ENCODE measurements at regions not wholly inside any gene's neighbourhood (a gene's known extent, or its start where the extent isn't known, plus 50 kb on each side); places are given as distances from the start of the nearest gene placed in this dataset.
"Not testable (repeated sequence)": the region's sequence is repeated elsewhere in the genome, so short reads cannot be mapped to it uniquely, and the experiment has no call there.

DNA sequence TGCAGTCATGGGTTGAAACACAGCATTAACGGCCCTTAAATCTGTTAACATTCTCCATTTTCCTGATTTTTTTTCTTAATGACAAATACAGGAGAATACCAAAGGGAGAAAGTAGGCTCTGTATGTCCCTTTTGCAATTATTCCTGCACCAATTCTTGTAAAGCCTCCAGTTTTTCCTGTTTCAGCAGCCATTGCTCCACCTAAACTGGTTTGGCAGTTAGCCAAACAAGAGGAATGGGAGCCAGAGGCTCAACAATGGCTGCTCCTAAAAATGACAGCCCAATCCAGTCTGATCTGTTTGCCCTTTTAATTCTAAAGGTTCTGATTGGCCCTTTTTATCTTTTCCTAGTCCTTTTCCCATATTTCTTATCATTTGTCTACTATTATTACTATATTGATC is 284.2 kb upstream of the SGK1 start:
- no peak for DNase-seq

- no peak for DNase-seq
Observed at GRCh38 chr6:134600671-134601070, 282.8 kb upstream of the SGK1 start.

GRCh38 chr6:134599079-134599478 is 281.2 kb upstream of the SGK1 start:
- DNase-seq = no peak

DNA sequence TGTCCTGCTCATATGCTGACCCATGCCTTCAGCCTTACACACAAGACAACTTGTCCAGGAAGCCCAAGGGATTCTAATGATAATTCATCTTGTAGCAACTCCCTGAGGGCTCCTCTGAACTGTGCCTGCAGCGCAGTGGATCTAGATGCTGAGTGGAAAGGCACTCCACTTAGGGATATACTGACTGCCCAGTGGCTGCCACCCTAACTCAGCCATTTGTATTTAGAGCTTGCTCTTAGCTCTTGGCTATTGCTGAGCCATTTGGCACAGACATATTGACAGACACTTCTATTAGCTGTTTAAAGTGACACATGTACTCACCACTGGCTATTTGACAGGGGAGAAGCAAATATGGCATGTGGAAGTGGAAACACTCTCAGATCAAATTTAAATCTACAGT is 278.3 kb upstream of the SGK1 start:
- DNase-seq = no peak

DNA sequence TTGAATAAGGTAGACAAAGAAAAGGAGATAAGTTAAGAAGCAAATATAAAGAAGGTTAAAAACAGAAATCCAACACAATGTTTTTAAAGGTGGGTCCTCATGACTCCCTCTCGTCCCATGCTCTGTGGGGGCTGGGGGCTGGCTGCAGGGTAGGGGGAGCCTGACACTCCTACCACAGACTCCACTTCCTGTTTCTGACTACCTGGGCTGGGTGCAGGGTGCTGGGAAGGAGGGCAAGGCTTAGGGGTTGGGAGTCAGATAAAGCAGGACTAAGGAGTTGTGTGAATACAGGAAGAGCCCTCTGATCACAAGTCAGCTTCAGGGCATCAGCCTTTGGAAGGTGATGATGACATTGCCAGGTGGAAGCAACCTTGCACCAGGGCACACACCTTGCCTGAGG is 277.0 kb upstream of the SGK1 start:
- DNase-seq = no peak

- DNase-seq = no peak
Observed at GRCh38 chr6:134593887-134594286, 276.0 kb upstream of the SGK1 start.

- no peak for DNase-seq
Observed at GRCh38 chr6:134593442-134593841, 275.5 kb upstream of the SGK1 start.

DNA sequence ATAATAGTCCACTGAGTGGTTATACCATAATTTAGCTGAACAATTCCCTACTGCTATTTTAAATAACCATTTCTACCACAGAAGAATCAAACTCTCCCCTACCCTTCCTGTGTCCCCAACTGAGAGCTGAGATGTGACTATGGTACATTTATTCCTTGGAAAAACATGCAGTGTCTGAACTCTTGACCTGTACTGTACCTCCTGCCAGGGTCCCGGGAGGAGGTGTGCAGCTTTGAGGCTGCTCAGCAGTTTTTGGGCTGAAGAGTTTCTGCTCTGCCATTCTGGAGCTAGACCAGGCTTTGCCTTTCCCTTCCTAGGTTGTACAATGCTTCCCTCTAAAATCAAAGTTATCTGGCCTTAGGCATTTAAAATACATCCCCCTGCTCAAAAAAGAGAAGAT is 275.1 kb upstream of the SGK1 start:
- DNase-seq = no peak

DNA sequence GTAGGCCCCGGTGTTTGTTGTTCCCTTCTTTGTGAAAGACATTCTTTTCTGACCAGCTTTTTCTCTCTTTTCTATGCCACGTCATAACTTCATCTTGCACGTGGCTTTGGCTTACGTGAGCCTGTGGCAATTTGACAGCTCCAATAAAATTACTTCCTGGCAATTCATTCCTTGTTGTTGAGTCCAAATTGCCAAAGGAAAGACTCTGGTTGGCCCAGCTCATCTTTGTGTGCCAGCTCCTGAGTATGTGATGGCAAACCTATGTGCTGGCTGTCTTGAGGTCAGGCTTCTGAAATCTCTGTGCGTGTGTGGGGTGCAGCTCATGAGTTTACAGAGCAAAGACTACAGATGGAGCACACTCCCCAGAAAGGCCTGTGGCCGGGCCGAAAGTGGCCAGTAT is 272.5 kb upstream of the SGK1 start:
- no peak for DNase-seq

DNA sequence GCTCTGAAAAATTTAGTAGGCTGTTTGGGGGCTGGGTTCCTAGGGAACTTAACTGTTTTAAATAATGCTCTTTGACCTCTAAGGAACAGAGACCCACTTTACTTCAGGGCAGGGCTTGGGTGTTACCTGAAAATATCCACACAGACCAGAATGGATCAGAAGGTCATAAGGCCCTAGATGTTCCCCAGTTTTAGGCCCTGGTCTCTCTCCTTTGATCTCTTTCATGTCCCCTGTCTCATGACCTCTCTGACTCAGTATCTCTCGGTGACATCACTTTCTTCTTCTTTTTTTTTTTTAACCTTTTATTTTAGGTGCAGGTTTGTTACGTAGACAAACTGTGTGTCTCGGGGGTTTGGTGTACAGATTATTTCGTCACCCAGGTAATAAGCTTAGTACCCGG is 272.1 kb upstream of the SGK1 start:
- no peak for DNase-seq

GRCh38 chr6:134589512-134589911 is 271.6 kb upstream of the SGK1 start:
- no peak for DNase-seq

DNA sequence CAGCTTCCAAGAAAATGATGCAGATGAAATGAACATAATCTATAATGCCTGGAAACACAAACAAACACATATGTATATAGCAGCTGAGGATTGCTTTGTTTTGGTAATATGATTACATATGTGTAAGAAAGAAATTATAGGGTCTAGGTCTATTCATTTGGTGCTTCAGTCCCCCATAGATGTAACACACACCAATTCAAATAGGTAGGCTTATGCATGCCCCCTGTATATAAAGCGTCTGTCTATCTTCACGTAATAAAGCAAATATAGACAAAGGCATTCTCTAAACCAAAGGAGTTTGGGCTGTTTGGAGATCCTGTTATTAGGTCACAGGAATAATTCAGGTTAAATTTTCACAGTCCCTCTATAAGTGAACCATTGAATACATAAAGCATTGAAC is 270.4 kb upstream of the SGK1 start:
- DNase-seq = no peak

- no peak for DNase-seq
Observed at GRCh38 chr6:134585517-134585873, 267.6 kb upstream of the SGK1 start.

DNA sequence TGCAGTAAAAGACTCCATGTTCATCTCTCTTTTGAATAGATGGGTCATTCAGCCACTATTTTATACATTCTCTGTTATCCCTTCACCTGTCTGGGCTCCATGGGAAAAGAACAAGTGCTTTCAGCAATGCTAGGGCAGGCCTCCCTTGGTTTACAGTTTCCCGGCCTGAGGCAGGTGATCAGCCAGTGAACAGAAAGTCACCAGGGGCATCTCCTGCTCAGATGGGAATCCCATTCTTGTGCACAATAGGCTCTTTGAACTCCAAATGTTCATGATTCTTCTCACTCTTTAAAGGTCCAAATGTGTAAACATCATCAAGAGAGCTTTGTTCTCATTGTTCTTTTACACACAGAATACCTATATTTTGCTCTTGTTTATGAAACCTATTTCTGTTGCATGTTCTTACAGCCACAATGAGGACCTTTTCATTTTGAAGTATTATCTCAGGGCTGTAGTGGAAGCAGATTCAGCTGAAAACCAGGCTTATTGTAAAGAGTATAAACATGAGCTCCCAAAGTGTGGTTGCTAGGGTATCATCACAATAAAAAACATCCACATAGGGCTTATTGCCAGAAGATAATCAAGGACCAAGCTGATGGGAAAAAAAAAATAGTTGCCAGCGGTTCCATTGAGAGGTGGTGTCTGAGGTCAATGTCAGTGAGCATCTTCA is 267.1 kb upstream of the SGK1 start:
- no peak for DNase-seq

- DNase-seq = no peak
Observed at GRCh38 chr6:134577998-134578397, 260.1 kb upstream of the SGK1 start.

- DNase-seq = no peak
Observed at GRCh38 chr6:134575221-134575620, 257.3 kb upstream of the SGK1 start.

DNA sequence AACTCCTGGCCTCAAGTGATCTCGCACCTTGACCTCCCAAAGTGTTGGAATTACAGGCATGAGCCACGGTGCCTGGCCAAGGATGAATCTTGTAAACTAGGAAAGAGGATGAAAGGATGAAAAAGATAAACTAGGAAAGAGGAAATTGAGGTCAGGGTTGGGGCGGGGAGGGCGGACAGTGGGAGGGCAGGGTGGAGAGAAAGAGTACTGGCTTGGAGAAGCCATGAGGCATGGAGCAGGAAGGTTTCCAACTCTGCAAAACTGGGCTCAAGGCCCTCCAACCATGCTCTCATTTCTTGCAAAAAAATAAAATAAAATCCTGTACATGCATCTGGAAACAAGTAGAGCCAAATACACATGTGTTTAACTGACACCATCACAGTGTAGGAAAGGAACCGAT is 256.6 kb upstream of the SGK1 start:
- DNase-seq = no peak

- not testable (repeated sequence) for DNase-seq
Observed at GRCh38 chr6:134569996-134570395, 252.1 kb upstream of the SGK1 start.

DNA sequence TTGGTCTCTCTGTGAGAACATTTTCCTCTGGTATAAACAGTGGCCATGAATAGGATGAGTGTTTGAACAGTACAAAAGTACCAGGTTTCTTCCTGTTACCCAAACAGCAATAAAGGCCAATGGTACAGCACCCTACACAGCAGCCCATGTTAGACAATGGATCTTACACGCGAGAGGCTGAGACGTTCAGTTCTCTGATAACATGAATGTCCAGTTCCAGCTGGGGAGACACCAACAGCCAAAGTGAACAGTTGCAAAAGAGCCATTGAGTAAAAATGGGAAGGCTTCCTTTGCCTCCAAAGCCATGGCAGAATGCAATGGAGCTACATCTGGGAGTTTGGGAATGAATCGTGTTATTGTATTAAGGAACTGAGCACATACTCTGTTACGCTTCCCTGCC is 246.8 kb upstream of the SGK1 start:
- DNase-seq = no peak

GRCh38 chr6:134560019-134560418 is 242.1 kb upstream of the SGK1 start:
- DNase-seq = no peak

DNA sequence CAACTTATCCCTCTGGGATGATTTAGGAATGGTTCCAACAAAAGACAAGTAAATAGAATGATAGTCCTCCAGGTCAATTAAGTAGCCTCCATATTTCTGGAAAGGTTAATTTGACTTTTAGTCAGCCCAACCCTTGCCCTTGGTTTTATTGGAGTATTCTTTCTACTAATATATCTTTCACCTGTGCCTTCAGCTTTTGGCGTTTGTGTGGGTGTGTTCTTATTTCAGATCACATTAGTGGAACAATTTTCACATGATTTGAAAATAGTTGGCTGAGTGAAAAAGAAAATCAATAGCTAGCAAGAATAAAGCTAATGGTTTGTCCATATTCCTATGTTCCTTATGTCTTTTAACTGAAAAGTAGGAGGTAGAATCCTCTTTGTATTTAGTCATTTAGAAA is 239.6 kb upstream of the SGK1 start:
- no peak for DNase-seq

GRCh38 chr6:134555672-134556071 is 237.8 kb upstream of the SGK1 start:
- no peak for DNase-seq

GRCh38 chr6:134553936-134554335 is 236.0 kb upstream of the SGK1 start:
- DNase-seq = no peak

DNA sequence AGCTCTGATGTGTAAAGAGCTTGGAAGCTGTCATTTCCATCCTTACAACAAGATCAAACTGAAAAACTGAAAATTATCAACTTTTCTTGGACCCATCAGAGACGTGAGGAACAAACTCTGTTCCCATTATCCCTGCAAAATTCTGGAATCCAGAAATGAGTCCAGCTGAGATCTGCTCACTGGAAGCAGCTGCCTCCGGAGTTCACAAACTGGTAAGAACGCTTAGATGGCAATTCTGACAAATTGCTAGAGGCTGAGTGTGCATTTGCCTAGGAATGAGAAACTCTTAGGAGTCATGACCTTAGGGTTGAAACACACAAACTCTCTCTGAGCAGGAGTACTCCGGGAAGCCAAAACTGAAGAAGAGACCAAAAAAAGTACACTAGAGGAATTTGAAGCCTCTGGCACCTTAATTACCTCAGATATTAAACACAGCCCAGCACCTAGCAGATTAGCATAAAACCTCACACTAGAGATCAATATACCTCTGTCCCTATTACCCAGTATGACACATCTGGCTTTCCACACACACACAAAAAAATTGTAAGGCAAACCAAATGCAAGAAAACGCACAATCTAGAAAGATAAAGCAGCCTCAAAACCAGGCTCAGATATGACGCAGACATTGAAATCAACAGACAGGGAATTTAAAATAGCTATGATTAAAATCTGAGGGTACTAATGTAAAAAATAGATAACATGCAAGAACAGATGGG is 233.5 kb upstream of the SGK1 start:
- no peak for DNase-seq

DNA sequence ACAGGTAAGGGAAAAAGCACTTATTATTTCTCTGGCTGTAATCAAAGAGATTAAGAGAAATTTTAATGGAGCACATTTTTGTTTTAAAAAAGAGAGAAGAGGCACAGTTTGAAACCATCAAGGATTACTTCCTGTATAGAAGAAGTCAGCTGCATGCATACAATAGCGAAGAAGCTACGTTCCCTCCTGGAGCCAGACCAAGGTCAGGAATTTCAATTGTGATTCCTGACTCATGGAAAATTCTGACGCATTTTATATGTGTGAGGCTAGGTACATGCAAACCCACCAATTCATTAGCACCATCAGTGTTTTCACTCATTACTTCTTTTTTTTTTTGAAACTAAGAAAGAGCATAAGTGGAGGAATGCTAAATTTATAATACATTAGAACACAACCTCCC is 232.7 kb upstream of the SGK1 start:
- no peak for DNase-seq
